HL-60/S4 treated with phorbol 12-myristate 13-acetate at 8.2 ng/mL for 4 days and 3 days (cell line): ENCODE measurements at regions not wholly inside any gene's neighbourhood (a gene's known extent, or its start where the extent isn't known, plus 50 kb on each side); places are given as distances from the start of the nearest gene placed in this dataset.

Source experiments
- in situ Hi-C: fragments of 300-500 bp; cut with MboI; formaldehyde crosslinking; loops from 2 replicates; pipeline ENCODE4 v1.15.0; 2022; ENCODE audit warnings: low sequenced_read_pairs

- in situ Hi-C loops: no loop called here
These were observed 68.7 kb upstream of the ZNF618 start for GRCh38 chr9:113807173-113808061.

GRCh38 chr9:113808391-113809358 lies 67.4 kb upstream of the ZNF618 start:
- in situ Hi-C loops: no loop called here

- in situ Hi-C loops: no loop called here
These were observed 58.9 kb upstream of the ZNF618 start for GRCh38 chr9:113817171-113817570.

DNA sequence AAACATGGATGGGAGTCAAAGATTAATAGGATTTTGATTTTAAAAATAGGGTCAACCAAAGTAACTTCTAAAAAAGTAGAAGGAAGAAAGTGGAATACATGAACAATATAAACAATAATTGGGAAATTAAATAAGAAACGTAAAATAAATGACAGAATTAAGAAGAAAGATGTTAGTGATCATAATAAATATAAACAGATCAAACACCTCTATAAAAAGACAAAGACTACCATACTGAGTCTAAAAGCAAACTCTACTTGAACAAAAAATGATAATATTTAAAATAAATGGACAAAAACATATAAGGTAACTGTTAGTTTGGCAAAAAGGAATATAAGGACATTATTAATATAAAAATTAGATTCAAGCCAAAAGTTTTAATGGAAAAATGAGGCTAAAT lies 57.7 kb upstream of the ZNF618 start:
- in situ Hi-C loops: no loop called here

- in situ Hi-C loops: no loop called here
These were observed 53.8 kb upstream of the ZNF618 start for GRCh38 chr9:113822315-113822714.

DNA sequence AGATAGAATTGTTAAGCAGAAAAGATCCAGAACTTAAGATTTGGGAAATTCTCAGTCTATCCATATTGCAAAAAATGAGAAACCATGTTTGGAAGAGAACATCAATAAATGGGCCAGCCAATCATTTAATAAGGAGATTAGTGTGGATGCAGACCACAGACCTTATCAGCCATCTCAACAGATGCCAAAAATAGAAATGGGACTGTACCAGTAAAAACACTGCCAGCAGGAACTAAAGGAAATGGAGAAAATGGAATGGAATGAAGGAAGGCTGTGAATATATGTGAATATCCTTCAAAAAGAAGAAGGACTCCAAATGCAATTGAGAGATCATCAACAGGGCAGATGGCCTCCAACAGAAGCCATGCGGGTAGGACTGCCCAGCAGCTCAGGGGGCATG lies 52.7 kb upstream of the ZNF618 start:
- in situ Hi-C loops: no loop called here
